Adrenal gland (tissue), 9 donors: ENCODE measurements at regions not wholly inside any gene's neighbourhood (a gene's known extent, or its start where the extent isn't known, plus 50 kb on each side); places are given as distances from the start of the nearest gene placed in this dataset.
A peak's percentile ranks its signal among the peaks of the same experiment; 100 is the strongest.
"Not testable (repeated sequence)": the region's sequence is repeated elsewhere in the genome, so short reads cannot be mapped to it uniquely, and the experiment has no call there.

Source experiments
- DNase-seq, 7 donors: peaks; one replicate each; pipeline ENCODE4 v3.0.0-alpha.2; 2019 to 2020
- H3K27ac ChIP-seq, 5 donors: fragments of 200-600 bp; sonication (generic) in 4 of 5; 1 replicate in 3 of 5; 2 replicates in 2 of 5; pipeline versions ENCODE4 v1.5.1 to v1.8.0; 2016 to 2020; ENCODE audit warnings: mild to moderate bottlenecking in 1 of 5
- H3K27me3 ChIP-seq: fragments of 200-600 bp; 2 replicates; pipeline ENCODE4 v1.8.0; 2021
- H3K36me3 ChIP-seq, 2 donors: fragments of 200-600 bp; replicated peaks in 1 of 2; 1 replicate in 1 of 2; 2 replicates in 1 of 2; pipeline versions ENCODE4 v1.5.1 to v1.8.0; 2018 to 2022
- H3K4me1 ChIP-seq, 2 donors: fragments of 200-600 bp; replicated peaks in 1 of 2; 1 replicate in 1 of 2; 2 replicates in 1 of 2; pipeline versions ENCODE4 v1.5.1 to v1.8.0; 2018 to 2021
- H3K4me3 ChIP-seq, 4 donors: fragments of 200-600 bp; sonication (generic) in 3 of 4; one replicate each; pipeline ENCODE4 v1.5.1; 2016 to 2018
- H3K9me3 ChIP-seq, 3 donors: fragments of 200-600 bp; sonication (generic) in 1 of 3; replicated peaks in 1 of 3; 1 replicate in 2 of 3; 2 replicates in 1 of 3; pipeline versions ENCODE4 v1.5.1 to v1.8.0; 2016 to 2021
- CTCF ChIP-seq, 6 experiments: fragments of 450-650 bp in 4 of 6; fragments of 200-600 bp in 2 of 6; sonication (generic) in 1 of 6; IDR thresholded peaks; 1 replicate in 5 of 6; 2 replicates in 1 of 6; pipeline versions ENCODE4 v1.5.1 to v1.8.0; 2016 to 2021; ENCODE audit warnings: antibody characterized with exemption in 6 of 6, mild to moderate bottlenecking in 2 of 6, moderate library complexity in 1 of 6
- POLR2A ChIP-seq, 2 donors: fragments of 450-650 bp; IDR thresholded peaks; one replicate each; pipeline ENCODE4 v1.6.1; 2017; ENCODE audit warnings: antibody characterized with exemption in 2 of 2, mild to moderate bottlenecking in 2 of 2, moderate library complexity in 1 of 2
- WGBS, 4 donors: extraction: QIAGEN DNeasy Blood & Tissue Kit in 2 of 4; methylation state at CpG; one replicate each; pipeline versions ENCODE4 v1.1.5 to v1.1.7; 2013 to 2017; 5-methylcytosine and 5-hydroxymethylcytosine counted together
- intact Hi-C, 2 donors: fragments of 100-400 bp; cut with DNase I; formaldehyde crosslinking; loops; one replicate each; pipeline versions ENCODE4 v1.14.1 to v1.15.0; 2022 to 2023
- donor health status: healthy with polysubstance abuse.
- donor health status: Bipolar disorder and iron deficiency.
- donor health status: DM: yes; HTN: yes; CAD: no.
- donor health status: DM: no; HTN: no; CAD: no.
- donor health status: DM: no; HTN: no; CAD: no.

GRCh38 chr6:166236596-166236995, 68.9 kb upstream of the TBXT start:
- 73 to 82% (median 76%) methylated on average over 11 to 13 of the region's 13 CpGs for WGBS, 4 donors
- Histone ChIP-seq H3K27me3 (peaks cover 4% of the 10 kb centered on the region), H3K4me1 (no peaks in the 10 kb centered on the region), H3K9me3 (no peaks in the 10 kb centered on the region), H3K27ac (no peak overlapping the region), H3K4me3 (no peak overlapping the region), H3K36me3 (no peaks in the 10 kb centered on the region)
- DNase-seq: peak in 1 of 7 donors; percentile 25
- intact Hi-C loops: no loop called here
- TF ChIP-seq CTCF (IDR thresholded peaks at IDR 0.05) (no peak), POLR2A (IDR thresholded peaks at IDR 0.05) (no peak)

- no peak overlapping the region for H3K4me3 ChIP-seq
- DNase-seq: no peak
- H3K9me3 ChIP-seq: no peaks in the 10 kb centered on the region
- no peaks in the 10 kb centered on the region for H3K4me1 ChIP-seq
- TF ChIP-seq POLR2A (IDR thresholded peaks at IDR 0.05): no peak
- TF ChIP-seq CTCF (IDR thresholded peaks at IDR 0.05): no peak
- H3K36me3 ChIP-seq: no peaks in the 10 kb centered on the region
- 82 to 89% (median 83%) methylated on average over 17 of the region's 17 CpGs for WGBS, 4 donors
- peaks cover 4% of the 10 kb centered on the region for H3K27me3 ChIP-seq
- H3K27ac ChIP-seq: no peak overlapping the region
- intact Hi-C loops: no loop called here
These were observed 68.1 kb upstream of the TBXT start for GRCh38 chr6:166235666-166236292.

DNA sequence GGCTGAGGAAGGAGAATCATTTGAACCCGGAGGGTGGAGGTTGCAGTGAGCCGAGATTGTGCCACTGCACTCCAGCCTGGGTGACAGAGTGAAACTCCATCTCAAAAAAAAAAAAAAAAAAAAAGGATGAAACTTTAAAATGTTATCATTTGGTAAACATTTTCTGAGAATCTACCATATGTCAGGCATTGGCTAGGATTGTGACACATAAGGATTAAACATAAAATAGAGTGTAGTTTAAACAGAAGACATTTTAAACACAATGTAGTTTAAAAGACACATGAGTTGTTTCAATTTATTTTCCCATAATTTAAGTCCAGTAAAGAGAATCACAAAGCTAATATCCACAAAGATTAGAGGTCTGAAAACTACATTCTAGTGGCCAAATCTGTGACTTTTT, 63.5 kb upstream of the TBXT start:
- H3K4me1 ChIP-seq, DNase-seq, H3K4me3 ChIP-seq, H3K9me3 ChIP-seq, H3K27me3 ChIP-seq, H3K27ac ChIP-seq, intact Hi-C loops, H3K36me3 ChIP-seq: not testable (repeated sequence)
- 82 to 87% (median 86%) methylated on average over 2 of the region's 2 CpGs for WGBS, 4 donors

- Histone ChIP-seq H3K36me3 (no peaks in the 10 kb centered on the region), H3K9me3 (no peaks in the 10 kb centered on the region), H3K4me1 (no peaks in the 10 kb centered on the region), H3K27me3 (peaks cover under 1% of the 10 kb centered on the region), H3K27ac (no peak overlapping the region), H3K4me3 (no peak overlapping the region)
- DNase-seq: no peak
- intact Hi-C loops: no loop called here
- TF ChIP-seq POLR2A (IDR thresholded peaks at IDR 0.05): no peak
- WGBS, 4 donors: 33 to 41% (median 38%) methylated on average over 15 to 16 of the region's 16 CpGs
These were observed 61.3 kb upstream of the TBXT start for GRCh38 chr6:166228839-166229528.

- no peak for TF ChIP-seq POLR2A (IDR thresholded peaks at IDR 0.05)
- no peak for TF ChIP-seq CTCF (IDR thresholded peaks at IDR 0.05)
- H3K27me3 ChIP-seq: peaks cover 7% of the 10 kb centered on the region
- no peaks in the 10 kb centered on the region for H3K36me3 ChIP-seq
- 70 to 80% (median 71%) methylated on average over 3 of the region's 3 CpGs for WGBS, 4 donors
- no peaks in the 10 kb centered on the region for H3K4me1 ChIP-seq
- H3K27ac ChIP-seq: no peak overlapping the region
- H3K4me3 ChIP-seq: no peak overlapping the region
- no peak for DNase-seq
- intact Hi-C loops: no loop called here
- H3K9me3 ChIP-seq: no peaks in the 10 kb centered on the region
These were observed 60.8 kb upstream of the TBXT start for GRCh38 chr6:166228425-166228824.
